Sigmoid colon (tissue), 3 donors: ENCODE measurements at regions not wholly inside any gene's neighbourhood (a gene's known extent, or its start where the extent isn't known, plus 50 kb on each side); places are given as distances from the start of the nearest gene placed in this dataset.

Source experiments
- POLR2A ChIP-seq, 2 donors: fragments of 450-650 bp; IDR thresholded peaks; one replicate each; pipeline ENCODE4 v1.6.1; 2016; ENCODE audit warnings: antibody characterized with exemption in 2 of 2, mild to moderate bottlenecking in 2 of 2, moderate library complexity in 2 of 2
- TF ChIP-seq, protein P1 (sequence below), 4 experiments: fragments of 450-650 bp in 3 of 4; fragments of 200-600 bp in 1 of 4; IDR thresholded peaks; one replicate each; pipeline ENCODE4 v1.5.1; 2016 to 2019; ENCODE audit warnings: antibody characterized with exemption in 4 of 4, mild to moderate bottlenecking in 3 of 4, moderate library complexity in 2 of 4

DNA sequence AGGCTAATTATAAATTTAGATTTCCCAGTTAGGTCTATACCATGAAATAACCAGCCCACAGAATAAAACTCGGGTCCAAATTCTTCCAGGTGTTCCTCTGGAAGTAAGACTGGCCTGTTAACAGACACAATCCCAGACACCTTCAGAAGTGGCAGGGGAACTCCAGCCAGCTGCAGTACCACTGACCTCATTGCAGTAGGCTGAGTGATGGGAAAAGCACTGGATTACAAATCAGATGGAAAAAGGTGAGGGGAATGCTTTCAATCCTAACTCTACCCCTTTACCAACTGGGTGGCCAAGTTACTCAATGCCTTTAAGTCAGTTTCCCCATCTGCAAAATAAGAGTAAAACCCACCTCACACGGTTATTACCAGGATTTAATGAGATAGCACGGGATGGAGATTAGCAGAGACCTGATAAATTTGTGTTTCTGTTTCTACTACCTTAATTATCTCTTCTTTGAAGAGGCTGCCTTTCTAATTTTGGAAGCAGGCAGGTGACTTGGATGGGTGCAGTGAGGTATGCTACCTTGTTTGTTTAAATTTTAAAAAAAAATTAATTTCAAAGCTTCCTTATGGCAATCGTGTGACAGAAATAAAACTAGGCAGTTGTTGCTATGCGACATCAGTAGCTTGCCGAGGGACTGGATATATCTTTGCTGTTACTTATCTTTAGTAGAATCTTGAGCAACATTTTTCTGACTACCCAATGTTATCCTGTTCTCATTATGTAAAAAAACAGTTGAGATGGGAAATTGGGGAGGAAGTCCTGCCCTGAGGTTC is 167.3 kb upstream of the GRIN2B start:
- TF ChIP-seq, protein P1, sequence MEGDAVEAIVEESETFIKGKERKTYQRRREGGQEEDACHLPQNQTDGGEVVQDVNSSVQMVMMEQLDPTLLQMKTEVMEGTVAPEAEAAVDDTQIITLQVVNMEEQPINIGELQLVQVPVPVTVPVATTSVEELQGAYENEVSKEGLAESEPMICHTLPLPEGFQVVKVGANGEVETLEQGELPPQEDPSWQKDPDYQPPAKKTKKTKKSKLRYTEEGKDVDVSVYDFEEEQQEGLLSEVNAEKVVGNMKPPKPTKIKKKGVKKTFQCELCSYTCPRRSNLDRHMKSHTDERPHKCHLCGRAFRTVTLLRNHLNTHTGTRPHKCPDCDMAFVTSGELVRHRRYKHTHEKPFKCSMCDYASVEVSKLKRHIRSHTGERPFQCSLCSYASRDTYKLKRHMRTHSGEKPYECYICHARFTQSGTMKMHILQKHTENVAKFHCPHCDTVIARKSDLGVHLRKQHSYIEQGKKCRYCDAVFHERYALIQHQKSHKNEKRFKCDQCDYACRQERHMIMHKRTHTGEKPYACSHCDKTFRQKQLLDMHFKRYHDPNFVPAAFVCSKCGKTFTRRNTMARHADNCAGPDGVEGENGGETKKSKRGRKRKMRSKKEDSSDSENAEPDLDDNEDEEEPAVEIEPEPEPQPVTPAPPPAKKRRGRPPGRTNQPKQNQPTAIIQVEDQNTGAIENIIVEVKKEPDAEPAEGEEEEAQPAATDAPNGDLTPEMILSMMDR (IDR thresholded peaks at IDR 0.05): no peak
- TF ChIP-seq POLR2A (IDR thresholded peaks at IDR 0.05): no peak
